K562 (cell line): ENCODE measurements at regions not wholly inside any gene's neighbourhood (a gene's known extent, or its start where the extent isn't known, plus 50 kb on each side); places are given as distances from the start of the nearest gene placed in this dataset.

Experiments used
- ATAC-seq: fragments of 200-7000 bp; cut with Tn5 transposase; 3 replicates; pipeline ENCODE4 v1.9.1; 2020; ENCODE audit warnings: moderate library complexity
- BruUV-seq: library from RNA; stranded (reverse); fragments of 400-500 nt; replicated peaks from 2 replicates; lab custom pipeline; 2021; lab: Mats Ljungman, UMichigan
- CTCF ChIA-PET: fragments of 300-600 bp; formaldehyde crosslinking; extraction: SDS; loops from one replicate; lab custom pipeline; 2021; ENCODE audit warnings: low intra/inter-chr PET ratio; lab: Yijun Ruan, JAX
- POLR2A ChIA-PET: fragments of 300-600, 350-650 bp; sonication (Branson Sonifier 250); formaldehyde crosslinking; extraction: SDS; loops from one replicate; lab custom pipeline; 2021; ENCODE audit warnings: antibody characterized with exemption, inconsistent platforms; lab: Yijun Ruan, JAX
- DNase-seq, 4 experiments: peaks; one replicate each; pipeline versions ENCODE4 v3.0.0 to v3.0.0-alpha.2; 2011 to 2018; ENCODE audit warnings: low spot score in 3 of 4, mixed read lengths in 3 of 4; ENCODE audit errors: extremely low read depth in 1 of 4
- FAIRE-seq: peaks from 2 replicates; lab custom pipeline; 2011; peaks lifted over from hg19 to GRCh38; lab: Jason Lieb, UNC
- H2AFZ ChIP-seq: 2 replicates; pipeline ENCODE4 v1.6.0; 2011; ENCODE audit warnings: low read depth, low read length, control low read depth, inconsistent platforms
- H3K27ac ChIP-seq: fragments of 200-600 bp; 3 replicates; pipeline ENCODE4 v1.8.0; 2011; ENCODE audit warnings: low read depth, mild to moderate bottlenecking, control low read depth, inconsistent platforms, low read length, moderate library complexity, mixed read lengths; ENCODE audit errors: extremely low read depth
- H3K27me3 ChIP-seq, 2 experiments: fragments of 300-600 bp in 1 of 2; 2 replicates in 1 of 2; 3 replicates in 1 of 2; pipeline versions ENCODE4 v1.6.0 to v1.8.0; 2011; ENCODE audit warnings: inconsistent platforms in 2 of 2, low read length in 2 of 2, mild to moderate bottlenecking in 1 of 2, mixed read lengths in 1 of 2, moderate library complexity in 1 of 2; ENCODE audit not compliant: control insufficient read depth in 2 of 2, insufficient read depth in 2 of 2
- H3K36me3 ChIP-seq: fragments of 300-600 bp; 3 replicates; pipeline ENCODE4 v1.8.0; 2011; ENCODE audit warnings: mild to moderate bottlenecking, low read length, inconsistent platforms; ENCODE audit not compliant: control insufficient read depth, insufficient read depth
- H3K4me1 ChIP-seq, 2 experiments: fragments of 200-600 bp in 1 of 2; replicated peaks in 1 of 2; 2 replicates in 1 of 2; 3 replicates in 1 of 2; pipeline versions ENCODE4 v1.5.1 to v1.8.0; 2011; ENCODE audit warnings: inconsistent platforms in 2 of 2, low read length in 2 of 2, mild to moderate bottlenecking in 1 of 2, mixed read lengths in 1 of 2, moderate library complexity in 1 of 2; ENCODE audit not compliant: control insufficient read depth in 2 of 2, insufficient read depth in 2 of 2
- H3K4me2 ChIP-seq: 2 replicates; pipeline ENCODE4 v1.6.1; 2011; ENCODE audit warnings: low read length, control low read depth, inconsistent platforms, mixed read lengths; ENCODE audit not compliant: insufficient read depth
- H3K4me3 ChIP-seq: fragments of 200-600 bp; sonication (generic), shearing (Covaris generic); 2 replicates; pipeline ENCODE4 v1.5.1; 2016; ENCODE audit warnings: control low read depth, inconsistent platforms
- H3K79me2 ChIP-seq: fragments of 200-600 bp; 3 replicates; pipeline ENCODE4 v1.8.0; 2011; ENCODE audit warnings: low read length, inconsistent platforms; ENCODE audit not compliant: control insufficient read depth, insufficient read depth
- H3K9ac ChIP-seq, 2 experiments: 2 replicates each; pipeline versions ENCODE4 v1.6.0 to v1.6.1; 2011; ENCODE audit warnings: low read depth in 2 of 2, low read length in 2 of 2, control low read depth in 1 of 2, inconsistent platforms in 1 of 2, mild to moderate bottlenecking in 1 of 2, mixed read lengths in 1 of 2; ENCODE audit not compliant: insufficient read depth in 1 of 2
- H3K9me1 ChIP-seq: one replicate; pipeline ENCODE4 v1.6.0; 2011; ENCODE audit warnings: inconsistent platforms, mild to moderate bottlenecking, low read length, moderate library complexity; ENCODE audit not compliant: control insufficient read depth, insufficient read depth
- H3K9me3 ChIP-seq: replicated peaks from 2 replicates; pipeline ENCODE4 v1.5.1; 2011; ENCODE audit warnings: low read depth, low read length, inconsistent platforms; ENCODE audit not compliant: control insufficient read depth, insufficient read depth
- H4K20me1 ChIP-seq: replicated peaks from 2 replicates; pipeline ENCODE4 v1.6.1; 2011; ENCODE audit warnings: low read length, inconsistent platforms, mixed read lengths; ENCODE audit not compliant: control insufficient read depth, insufficient read depth
- CREB1 ChIP-seq, 2 experiments: sonication (generic) in 1 of 2; formaldehyde crosslinking in 1 of 2; IDR thresholded peaks; 2 replicates each; pipeline versions ENCODE4 v1.6.1 to v1.8.0; 2012 to 2022; ENCODE audit warnings: inconsistent platforms in 1 of 2, mild to moderate bottlenecking in 1 of 2, missing genetic modification reagents in 1 of 2, moderate library complexity in 1 of 2
- CSDE1 ChIP-seq, 2 experiments: fragments of 450-650 bp; IDR thresholded peaks; 2 replicates each; pipeline ENCODE4 v1.6.1; 2016; ENCODE audit warnings: mild to moderate bottlenecking in 1 of 2
- ETS1 ChIP-seq: conservative IDR thresholded peaks from 2 replicates; pipeline ENCODE4 v1.6.1; 2011; ENCODE audit warnings: low read depth, mild to moderate bottlenecking, low read length; ENCODE audit not compliant: control insufficient read depth
- KDM2B ChIP-seq: fragments of 250-450 bp; sonication (Bioruptor Pico); IDR thresholded peaks from 2 replicates; pipeline ENCODE4 v1.8.0; 2021; ENCODE audit warnings: mild to moderate bottlenecking, moderate library complexity
- MCM7 ChIP-seq, 2 experiments: fragments of 450-650 bp; IDR thresholded peaks; 2 replicates each; pipeline ENCODE4 v1.6.1; 2016 to 2018
- MTA2 ChIP-seq: fragments of 450-650 bp; IDR thresholded peaks from 2 replicates; pipeline ENCODE4 v1.6.1; 2016; ENCODE audit warnings: low read depth
- POLR2H ChIP-seq: IDR thresholded peaks from 2 replicates; pipeline ENCODE4 v1.6.1; 2016; ENCODE audit warnings: missing genetic modification characterization, low read depth, mild to moderate bottlenecking, control low read depth, missing compliant biosample characterization, moderate library complexity
- SREBF1 ChIP-seq: fragments of 150-350 bp; IDR thresholded peaks from 2 replicates; pipeline ENCODE4 v1.6.1; 2014; ENCODE audit warnings: antibody characterized with exemption, low read depth, low read length, borderline replicate concordance
- TEAD2 ChIP-seq: fragments of 450-650 bp; IDR thresholded peaks from 2 replicates; pipeline ENCODE4 v1.6.1; 2016; ENCODE audit warnings: missing genetic modification characterization, control low read depth, missing compliant biosample characterization
- ZNF143 ChIP-seq: sonication (generic); formaldehyde crosslinking; IDR thresholded peaks from 2 replicates; pipeline ENCODE4 v1.9.0; 2022; ENCODE audit warnings: mild to moderate bottlenecking, missing genetic modification reagents
- ZNF253 ChIP-seq: fragments of 250-450 bp; sonication (Bioruptor Pico); conservative IDR thresholded peaks from 2 replicates; pipeline ENCODE4 v1.6.1; 2021; ENCODE audit warnings: mild to moderate bottlenecking
- ZNF354B ChIP-seq: fragments of 250-450 bp; sonication (Bioruptor Pico); IDR thresholded peaks from 2 replicates; pipeline ENCODE4 v1.4.0; 2020
- WGBS: fragments of 100-300 bp; shearing (Covaris generic); methylation state at CpG from one replicate; pipeline ENCODE4 v1.1.6; 2016; ENCODE audit warnings: low coverage, mixed read lengths; ENCODE audit not compliant: insufficient coverage; ENCODE audit errors: missing lambda C conversion rate; 5-methylcytosine and 5-hydroxymethylcytosine counted together
- in situ Hi-C: fragments of 300-500 bp; cut with MboI; formaldehyde crosslinking; loops from 4 replicates; pipeline ENCODE4 v1.15.0; 2018; ENCODE audit warnings: inconsistent platforms, mixed read lengths
- intact Hi-C: fragments of 100-400 bp; cut with micrococcal nuclease; formaldehyde crosslinking; loops from 2 replicates; pipeline ENCODE4 v1.14.2; 2022

GRCh38 chr12:91240386-91241095 lies 57.9 kb upstream of the DCN start:
- no peaks in the 10 kb centered on the region; a peak in 1 of 5 replicates for H3K4me1 ChIP-seq
- ChIA-PET CTCF (no interaction called here), POLR2A (interaction anchor here (1.5 kb wide), 1 partner anchor 8 kb away, joined by 4 read pairs; no protein-coding TSS in a partner anchor)
- WGBS: under 1% methylated on average over 4 of the region's 4 CpGs
- H3K4me3 ChIP-seq: no peak overlapping the region
- intact Hi-C loops: no loop called here
- no peaks in the 10 kb centered on the region for H3K9me3 ChIP-seq
- no peaks in the 10 kb centered on the region for H3K27me3 ChIP-seq
- BruUV-seq: no TSS peak
- H3K27ac ChIP-seq: no peak overlapping the region
- no peak for TF ChIP-seq KDM2B (CRISPR knock-in tag)
- no peak for TF ChIP-seq ETS1
- no peak for TF ChIP-seq ZNF253 (CRISPR knock-in tag)
- TF ChIP-seq ZNF143 (CRISPR knock-in tag): no peak
- no peak for TF ChIP-seq ZNF354B (CRISPR knock-in tag)
- TF ChIP-seq POLR2H: no peak
- TF ChIP-seq CREB1 (IDR thresholded peaks at IDR 0.05): no peak
- no peak for TF ChIP-seq CREB1 (CRISPR knock-in tag; IDR thresholded peaks at IDR 0.05)
- TF ChIP-seq MCM7 (IDR thresholded peaks at IDR 0.05): no peak
- no peak for TF ChIP-seq TEAD2
- no peak for TF ChIP-seq MTA2
- no peak for TF ChIP-seq SREBF1
- no peak for TF ChIP-seq CSDE1 (IDR thresholded peaks at IDR 0.05)
- TF ChIP-seq, all 486 proteins: peak for 0
- FAIRE-seq (no peak), ATAC-seq (no peak), DNase-seq (no peak)
- Histone ChIP-seq H4K20me1 (no peaks in the 10 kb centered on the region), H3K9ac (no peak overlapping the region), H2AFZ (no peak overlapping the region), H3K79me2 (no peaks in the 10 kb centered on the region), H3K9me1 (no peaks in the 10 kb centered on the region), H3K36me3 (no peaks in the 10 kb centered on the region), H3K4me2 (no peak overlapping the region)
- in situ Hi-C loops: no loop called here
